ENCODE measurements at regions not wholly inside any gene's neighbourhood (a gene's known extent, or its start where the extent isn't known, plus 50 kb on each side); places are given as distances from the start of the nearest gene placed in this dataset.

GRCh38 chrX:131918839-131919238 is 104.3 kb upstream of the STK26 start:
- no peak for DNase-seq (ENCODE audit: low spot score)
- no peak for TF ChIP-seq CTCF (IDR thresholded peaks at IDR 0.05; ENCODE audit: extremely low read depth, missing control alignments)

- no peak for TF ChIP-seq CTCF (IDR thresholded peaks at IDR 0.05; ENCODE audit: extremely low read depth, missing control alignments)
These were observed 99.4 kb upstream of the STK26 start for GRCh38 chrX:131923614-131924250.

GRCh38 chrX:131938749-131939148 is 84.4 kb upstream of the STK26 start:
- no peak for DNase-seq (ENCODE audit: low spot score)
- no peak for TF ChIP-seq CTCF (IDR thresholded peaks at IDR 0.05; ENCODE audit: extremely low read depth, missing control alignments)

More at GRCh38 chrX:131923614-131924250, 99.4 kb upstream of the STK26 start:
- DNase-seq (ENCODE audit: low spot score): no peak

GRCh38 chrX:131942034-131942433 is 81.1 kb upstream of the STK26 start:
- no peak for TF ChIP-seq CTCF (IDR thresholded peaks at IDR 0.05; ENCODE audit: extremely low read depth, missing control alignments)
- no peak for DNase-seq (ENCODE audit: low spot score)

GRCh38 chrX:131944936-131945902 is 77.9 kb upstream of the STK26 start:
- no peak for TF ChIP-seq CTCF (IDR thresholded peaks at IDR 0.05; ENCODE audit: extremely low read depth, missing control alignments)

GRCh38 chrX:131951166-131951565 is 71.9 kb upstream of the STK26 start:
- TF ChIP-seq CTCF (IDR thresholded peaks at IDR 0.05; ENCODE audit: extremely low read depth, missing control alignments): no peak
- DNase-seq (ENCODE audit: low spot score): no peak

More at GRCh38 chrX:131944936-131945902, 77.9 kb upstream of the STK26 start:
- DNase-seq (ENCODE audit: low spot score): no peak
